T-cell (primary cell): ENCODE measurements at regions not wholly inside any gene's neighbourhood (a gene's known extent, or its start where the extent isn't known, plus 50 kb on each side); places are given as distances from the start of the nearest gene placed in this dataset.

Source experiments
- ATAC-seq, 4 experiments: fragments of 200-7000 bp in 3 of 4; fragments of 150-1000 bp in 1 of 4; cut with Tn5 transposase; replicated peaks in 1 of 4; 1 replicate in 3 of 4; 2 replicates in 1 of 4; pipeline ENCODE4 v1.10.0; 2021; ENCODE audit warnings: moderate library complexity in 3 of 4, mild to moderate bottlenecking in 2 of 4, moderate number of reproducible peaks in 1 of 4
- CTCF ChIA-PET, 2 donors: fragments of 300-600 bp; sonication (Branson Sonifier 250); formaldehyde crosslinking; loops; one replicate each; lab custom pipeline; 2022; ENCODE audit warnings: antibody characterized with exemption in 2 of 2; lab: Charles Lee
- POLR2A ChIA-PET, 2 donors: fragments of 300-600 bp; sonication (Branson Sonifier 250); formaldehyde crosslinking; loops; one replicate each; lab custom pipeline; 2022; ENCODE audit warnings: antibody characterized with exemption in 2 of 2; lab: Charles Lee
- DNase-seq, 35 experiments: peaks; one replicate each; pipeline versions ENCODE4 v3.0.0 to v3.0.0-alpha.2; 2013 to 2023
- H3K27ac ChIP-seq: one replicate; pipeline ENCODE4 v1.5.1; 2013; ENCODE audit warnings: low read length
- H3K27me3 ChIP-seq, 2 experiments: replicated peaks in 1 of 2; 1 replicate in 1 of 2; 2 replicates in 1 of 2; pipeline versions ENCODE4 v1.6.1 to v1.7.0; 2013; ENCODE audit warnings: low read length in 1 of 2, mixed read lengths in 1 of 2; ENCODE audit not compliant: control insufficient read depth in 2 of 2, insufficient read depth in 2 of 2; ENCODE audit errors: extremely low read depth in 1 of 2
- H3K36me3 ChIP-seq, 2 donors: 1 replicate in 1 of 2; 2 replicates in 1 of 2; pipeline versions ENCODE4 v1.6.1 to v1.7.0; 2013; ENCODE audit warnings: low read length in 1 of 2; ENCODE audit not compliant: control insufficient read depth in 2 of 2, insufficient read depth in 1 of 2; ENCODE audit errors: extremely low read depth in 1 of 2
- H3K4me1 ChIP-seq, 2 experiments: 1 replicate in 1 of 2; 2 replicates in 1 of 2; pipeline versions ENCODE4 v1.6.1 to v1.7.0; 2013; ENCODE audit warnings: low read length in 2 of 2, mixed read lengths in 1 of 2; ENCODE audit not compliant: insufficient read depth in 2 of 2, control insufficient read depth in 1 of 2; ENCODE audit errors: extremely low read depth in 1 of 2
- H3K4me3 ChIP-seq, 2 donors: 1 replicate in 1 of 2; 2 replicates in 1 of 2; pipeline versions ENCODE4 v1.5.1 to v1.7.0; 2013; ENCODE audit warnings: mild to moderate bottlenecking in 2 of 2, low read length in 1 of 2, moderate library complexity in 1 of 2; ENCODE audit not compliant: control insufficient read depth in 1 of 2; ENCODE audit errors: extremely low read depth in 1 of 2
- H3K9me3 ChIP-seq: 2 replicates; pipeline ENCODE4 v1.7.0; 2013
- H3K27ac Mint-ChIP-seq, 2 donors: one replicate each; pipeline ENCODE4 v1.8.0; 2020 to 2021; ENCODE audit warnings: mild to moderate bottlenecking in 2 of 2, mixed read lengths in 2 of 2
- H3K27me3 Mint-ChIP-seq, 2 donors: one replicate each; pipeline ENCODE4 v1.8.0; 2021 to 2022; ENCODE audit warnings: mixed read lengths in 2 of 2
- H3K36me3 Mint-ChIP-seq: one replicate; pipeline ENCODE4 v1.8.0; 2021; ENCODE audit warnings: mixed read lengths
- H3K4me1 Mint-ChIP-seq, 3 donors: one replicate each; pipeline ENCODE4 v1.8.0; 2020 to 2022; ENCODE audit warnings: mixed read lengths in 3 of 3, mild to moderate bottlenecking in 1 of 3
- H3K4me3 Mint-ChIP-seq, 3 donors: one replicate each; pipeline ENCODE4 v1.8.0; 2020 to 2022; ENCODE audit warnings: mild to moderate bottlenecking in 3 of 3, mixed read lengths in 3 of 3, moderate library complexity in 3 of 3
- H3K9me3 Mint-ChIP-seq, 3 donors: one replicate each; pipeline ENCODE4 v1.8.0; 2020 to 2022; ENCODE audit warnings: mixed read lengths in 3 of 3
- WGBS: methylation state at CpG from one replicate; pipeline ENCODE4 v1.1.5; 2013; ENCODE audit warnings: missing lambda C conversion rate; ENCODE audit not compliant: insufficient coverage; 5-methylcytosine and 5-hydroxymethylcytosine counted together

DNA sequence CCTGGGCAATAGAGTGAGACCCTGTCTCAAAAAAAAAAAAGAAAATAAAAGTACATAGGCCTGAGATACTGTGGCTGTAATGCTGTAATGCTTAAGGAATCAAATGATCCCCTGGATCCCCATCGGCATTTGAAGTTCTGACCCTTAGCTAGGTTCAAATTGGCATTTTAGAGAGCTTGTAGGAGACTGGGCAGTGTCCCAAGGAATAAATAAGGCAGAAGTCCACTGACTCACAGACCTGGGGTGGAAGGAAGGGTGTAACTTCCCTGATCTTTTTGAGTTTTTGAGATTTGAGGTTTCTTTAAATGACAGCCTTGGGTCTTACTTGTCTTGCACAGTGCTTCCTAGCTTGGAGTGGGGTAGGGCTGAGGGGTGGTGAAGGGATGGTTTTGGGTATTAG, 553.7 kb downstream of the SLC4A3 start:
- Histone ChIP-seq H3K27me3 (no peaks in the 10 kb centered on the region), H3K4me3 (no peak overlapping the region), H3K36me3 (no peaks in the 10 kb centered on the region), H3K4me1 (no peaks in the 10 kb centered on the region), H3K9me3 (no peaks in the 10 kb centered on the region), H3K27ac (no peak overlapping the region)
- no peak for DNase-seq
- Mint-ChIP-seq H3K36me3 (no peaks in the 10 kb centered on the region), H3K4me3 (no peak overlapping the region), H3K27me3 (no peaks in the 10 kb centered on the region), H3K4me1 (no peaks in the 10 kb centered on the region), H3K9me3 (no peaks in the 10 kb centered on the region), H3K27ac (no peak overlapping the region)
- WGBS, result 82% methylated on average over 1 of the region's 1 CpG
- POLR2A ChIA-PET, result no interaction called here
- ATAC-seq, result no peak
- CTCF ChIA-PET, result no interaction called here

DNA sequence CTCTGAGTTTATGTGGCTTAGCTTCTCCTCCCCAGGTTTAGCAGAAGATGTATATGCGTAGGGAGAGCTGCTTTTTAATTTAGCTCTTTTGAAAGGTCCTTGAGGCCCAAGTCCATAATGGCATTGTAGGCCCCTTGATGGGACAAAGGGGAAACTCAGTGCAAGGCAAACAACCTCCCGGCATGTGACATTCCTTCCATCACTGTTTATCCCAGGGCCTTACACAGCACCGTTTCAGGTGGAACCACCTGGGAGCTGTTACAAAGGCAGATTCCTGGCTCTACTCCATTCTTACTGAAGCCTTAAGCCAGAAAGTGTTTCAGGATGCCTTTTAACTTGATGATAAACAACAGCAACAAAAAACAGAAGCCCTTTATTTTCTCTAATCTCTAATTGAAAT, 555.4 kb downstream of the SLC4A3 start:
- WGBS, result 81% methylated on average over 3 of the region's 3 CpGs
- DNase-seq (no peak), ATAC-seq (no peak)
- POLR2A ChIA-PET, result no interaction called here
- H3K4me1 Mint-ChIP-seq, result no peaks in the 10 kb centered on the region
- H3K9me3 Mint-ChIP-seq, result no peaks in the 10 kb centered on the region
- CTCF ChIA-PET, result interaction anchor here in 1 of 2 donors (0.5 kb wide), 1 partner anchor 348 kb away, joined by 3 read pairs; no protein-coding TSS in a partner anchor
- Histone ChIP-seq H3K4me1 (no peaks in the 10 kb centered on the region), H3K36me3 (no peaks in the 10 kb centered on the region), H3K27ac (no peak overlapping the region), H3K27me3 (no peaks in the 10 kb centered on the region), H3K4me3 (no peak overlapping the region), H3K9me3 (no peaks in the 10 kb centered on the region)
- no peak overlapping the region for H3K4me3 Mint-ChIP-seq
- no peaks in the 10 kb centered on the region for H3K27me3 Mint-ChIP-seq
- no peaks in the 10 kb centered on the region for H3K36me3 Mint-ChIP-seq
- no peak overlapping the region for H3K27ac Mint-ChIP-seq

DNA sequence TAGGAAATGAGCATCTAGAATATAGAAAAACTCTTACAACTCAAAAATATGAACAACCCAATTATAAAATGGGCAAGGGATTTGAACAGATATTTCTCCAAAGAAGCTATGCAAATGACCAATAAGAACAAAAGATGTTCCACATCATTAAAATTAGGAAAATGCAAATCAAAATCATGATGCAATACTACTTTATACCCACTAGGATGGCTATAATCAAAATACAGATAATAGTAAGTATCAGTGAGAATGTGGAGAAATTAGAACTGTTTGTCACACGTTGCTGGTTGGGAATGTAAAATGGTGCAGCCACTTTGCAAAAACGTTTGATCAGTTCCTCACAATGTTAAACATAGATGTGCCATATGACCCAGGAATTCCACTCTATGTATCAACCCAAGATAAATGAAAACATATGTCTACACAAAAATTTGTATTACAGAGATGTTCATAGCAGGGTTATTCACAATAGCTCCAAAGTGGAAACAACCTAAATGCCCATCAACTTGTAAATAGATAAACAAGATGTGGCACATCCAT, 558.4 kb downstream of the SLC4A3 start:
- no peaks in the 10 kb centered on the region for H3K36me3 Mint-ChIP-seq
- Histone ChIP-seq H3K4me1 (no peaks in the 10 kb centered on the region), H3K9me3 (no peaks in the 10 kb centered on the region), H3K27ac (no peak overlapping the region), H3K27me3 (no peaks in the 10 kb centered on the region), H3K36me3 (no peaks in the 10 kb centered on the region), H3K4me3 (no peak overlapping the region)
- no peaks in the 10 kb centered on the region for H3K27me3 Mint-ChIP-seq
- no peak overlapping the region for H3K27ac Mint-ChIP-seq
- WGBS, result no CpG with 5 or more reads among the region's 2 CpGs
- ChIA-PET POLR2A (no interaction called here), CTCF (no interaction called here)
- H3K4me3 Mint-ChIP-seq, result no peak overlapping the region
- no peaks in the 10 kb centered on the region for H3K4me1 Mint-ChIP-seq
- H3K9me3 Mint-ChIP-seq, result peaks cover 0 to 7% (median 5%) of the 10 kb centered on the region in 3 donors
- ATAC-seq (no peak), DNase-seq (no peak)

DNA sequence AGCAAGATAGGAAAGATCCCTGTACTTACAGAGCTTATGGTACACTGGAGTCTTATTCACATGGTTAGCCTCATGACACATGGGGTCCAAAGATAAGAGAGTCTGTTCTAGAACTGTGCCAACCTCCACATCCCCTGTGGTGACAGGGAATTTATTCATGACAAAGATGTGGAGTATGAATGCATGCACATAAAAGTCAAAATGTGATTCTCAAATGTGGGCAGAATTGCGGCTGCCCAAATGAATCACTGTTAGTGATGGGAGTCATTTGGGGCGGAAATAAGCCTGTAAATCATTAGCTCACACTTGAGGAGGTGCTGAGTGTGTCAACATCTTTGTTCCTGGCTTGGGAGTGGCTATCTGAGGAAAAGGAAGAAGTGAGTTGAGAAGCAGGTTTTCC, 560.6 kb downstream of the SLC4A3 start:
- POLR2A ChIA-PET, result no interaction called here
- no peaks in the 10 kb centered on the region for H3K4me1 Mint-ChIP-seq
- CTCF ChIA-PET, result no interaction called here
- no peaks in the 10 kb centered on the region for H3K36me3 ChIP-seq
- no peaks in the 10 kb centered on the region for H3K27me3 Mint-ChIP-seq
- H3K36me3 Mint-ChIP-seq, result no peaks in the 10 kb centered on the region
- no peak overlapping the region for H3K4me3 Mint-ChIP-seq
- H3K27ac ChIP-seq, result no peak overlapping the region
- no peaks in the 10 kb centered on the region for H3K9me3 ChIP-seq
- peaks cover 0 to 2% of the 10 kb centered on the region in 2 experiments for H3K27me3 ChIP-seq
- ATAC-seq, result no peak
- H3K27ac Mint-ChIP-seq, result no peak overlapping the region
- 53% methylated on average over 2 of the region's 2 CpGs for WGBS
- no peak overlapping the region for H3K4me3 ChIP-seq
- no peak for DNase-seq
- H3K9me3 Mint-ChIP-seq, result peaks cover 0 to 12% (median 10%) of the 10 kb centered on the region in 3 donors
- H3K4me1 ChIP-seq, result no peaks in the 10 kb centered on the region

DNA sequence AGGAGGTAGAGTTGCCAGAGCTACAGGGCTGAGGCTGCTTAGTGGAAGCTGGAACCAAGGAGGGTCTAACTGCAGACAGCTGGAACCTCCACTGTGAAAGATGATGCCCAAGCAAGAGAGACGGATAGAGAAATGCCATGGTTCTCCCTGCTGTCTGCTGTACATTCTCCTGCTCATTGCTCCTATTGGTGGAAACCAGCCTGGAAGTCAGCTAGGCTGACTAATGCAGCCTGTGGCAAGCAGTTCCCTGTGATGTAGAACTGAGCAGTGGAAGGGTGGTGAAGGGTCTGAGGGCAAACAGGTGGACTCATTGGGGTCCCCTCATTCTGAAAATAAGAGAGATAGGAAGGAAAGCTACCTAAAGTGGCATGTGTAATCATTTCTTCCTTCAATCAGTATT, 563.6 kb downstream of the SLC4A3 start:
- peaks cover 0 to 15% (median 15%) of the 10 kb centered on the region in 3 donors for H3K9me3 Mint-ChIP-seq
- no peak overlapping the region for H3K27ac ChIP-seq
- CTCF ChIA-PET, result no interaction called here
- no peaks in the 10 kb centered on the region for H3K27me3 Mint-ChIP-seq
- POLR2A ChIA-PET, result no interaction called here
- ATAC-seq (no peak), DNase-seq (no peak)
- H3K36me3 ChIP-seq, result no peaks in the 10 kb centered on the region
- H3K36me3 Mint-ChIP-seq, result no peaks in the 10 kb centered on the region
- H3K4me3 ChIP-seq, result no peak overlapping the region
- H3K4me1 ChIP-seq, result no peaks in the 10 kb centered on the region
- no peak overlapping the region for H3K27ac Mint-ChIP-seq
- no peaks in the 10 kb centered on the region for H3K4me1 Mint-ChIP-seq
- peaks cover 0 to 2% of the 10 kb centered on the region in 2 experiments for H3K27me3 ChIP-seq
- no peaks in the 10 kb centered on the region for H3K9me3 ChIP-seq
- H3K4me3 Mint-ChIP-seq, result no peak overlapping the region
- 36% methylated on average over 1 of the region's 1 CpG for WGBS

DNA sequence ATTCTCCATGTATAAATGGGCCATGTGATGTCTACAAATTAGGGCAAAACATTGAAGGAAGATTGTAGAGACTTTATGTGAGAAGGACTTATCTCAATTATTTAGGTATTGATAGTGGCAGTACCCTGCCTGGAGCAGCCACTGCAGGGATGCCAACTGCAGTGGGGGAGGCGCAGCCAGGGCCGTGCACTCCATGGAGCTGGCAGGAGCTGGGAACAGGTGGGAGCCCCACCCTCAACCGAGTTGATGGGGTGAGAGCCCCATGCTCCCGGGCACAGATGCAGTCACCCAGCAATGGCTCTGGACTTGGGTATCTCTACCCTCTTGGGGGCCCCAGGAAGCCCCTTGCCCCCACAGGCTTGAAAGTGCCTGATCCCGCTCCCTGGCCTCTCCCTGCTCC, 564.3 kb downstream of the SLC4A3 start:
- ChIA-PET POLR2A (no interaction called here), CTCF (no interaction called here)
- Mint-ChIP-seq H3K4me3 (no peak overlapping the region), H3K4me1 (no peaks in the 10 kb centered on the region), H3K9me3 (peaks cover 0 to 15% (median 15%) of the 10 kb centered on the region in 3 donors), H3K27me3 (no peaks in the 10 kb centered on the region), H3K27ac (no peak overlapping the region), H3K36me3 (no peaks in the 10 kb centered on the region)
- H3K27me3 ChIP-seq, result peaks cover 0 to 2% of the 10 kb centered on the region in 2 experiments
- H3K4me1 ChIP-seq, result no peaks in the 10 kb centered on the region
- ATAC-seq (no peak), DNase-seq (no peak)
- no peak overlapping the region for H3K4me3 ChIP-seq
- H3K9me3 ChIP-seq, result no peaks in the 10 kb centered on the region
- no peaks in the 10 kb centered on the region for H3K36me3 ChIP-seq
- H3K27ac ChIP-seq, result no peak overlapping the region
- 80% methylated on average over 5 of the region's 5 CpGs for WGBS
